HG02763 (cell line): ENCODE measurements at regions not wholly inside any gene's neighbourhood (a gene's known extent, or its start where the extent isn't known, plus 50 kb on each side); places are given as distances from the start of the nearest gene placed in this dataset.
"Not testable (repeated sequence)": the region's sequence is repeated elsewhere in the genome, so short reads cannot be mapped to it uniquely, and the experiment has no call there.

Experiments
- ATAC-seq: cut with Tn5 transposase; IDR thresholded peaks from one replicate; pipeline ENCODE4 v1.9.1; 2021; ENCODE audit warnings: mild to moderate bottlenecking, moderate library complexity; ENCODE audit not compliant: unreplicated experiment

DNA sequence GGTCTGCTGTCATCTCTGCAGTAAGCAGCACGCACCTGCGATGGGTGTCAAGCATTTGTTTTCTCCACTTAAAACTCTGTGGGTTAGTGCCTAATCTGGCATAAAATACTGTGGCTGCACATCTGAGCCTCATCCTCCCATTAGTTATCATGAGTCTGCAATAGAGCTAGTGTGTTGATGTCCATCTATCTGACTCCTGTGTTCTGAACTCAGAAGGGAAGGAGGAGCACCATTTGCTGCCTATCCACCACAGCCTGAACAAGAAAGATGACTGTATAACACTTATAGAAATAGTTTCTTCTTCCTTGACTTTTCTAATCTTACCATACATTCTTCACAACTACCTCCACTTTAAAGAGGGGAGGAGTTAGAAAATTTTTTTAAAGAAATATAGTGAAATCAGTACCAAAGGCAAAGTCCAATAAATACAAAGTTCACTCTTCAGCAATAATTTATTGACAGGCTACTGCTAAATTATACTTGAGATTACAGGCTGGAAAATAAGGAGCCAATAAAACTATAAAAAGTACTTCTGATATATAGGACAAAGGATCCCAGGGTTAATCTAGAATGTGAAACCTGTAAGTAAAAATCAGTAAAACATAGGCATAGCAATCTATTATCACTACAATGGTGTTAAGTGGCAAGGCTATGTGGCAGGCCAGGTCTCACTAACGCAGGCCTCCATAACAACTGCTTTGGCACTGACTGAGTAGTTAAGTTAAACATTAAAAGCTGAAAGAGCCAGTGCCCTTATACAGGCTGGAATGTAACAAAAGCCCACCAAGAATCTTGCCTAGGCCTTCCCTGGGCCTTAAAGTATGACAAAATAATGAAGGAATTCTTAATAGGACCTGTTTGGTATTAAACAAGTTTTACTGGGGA lies 70.2 kb downstream of the LGALS9C start:
- not testable (repeated sequence) for ATAC-seq

- not testable (repeated sequence) for ATAC-seq
Measured at GRCh38 chr17:18557086-18557485, 80.5 kb downstream of the LGALS9C start.

DNA sequence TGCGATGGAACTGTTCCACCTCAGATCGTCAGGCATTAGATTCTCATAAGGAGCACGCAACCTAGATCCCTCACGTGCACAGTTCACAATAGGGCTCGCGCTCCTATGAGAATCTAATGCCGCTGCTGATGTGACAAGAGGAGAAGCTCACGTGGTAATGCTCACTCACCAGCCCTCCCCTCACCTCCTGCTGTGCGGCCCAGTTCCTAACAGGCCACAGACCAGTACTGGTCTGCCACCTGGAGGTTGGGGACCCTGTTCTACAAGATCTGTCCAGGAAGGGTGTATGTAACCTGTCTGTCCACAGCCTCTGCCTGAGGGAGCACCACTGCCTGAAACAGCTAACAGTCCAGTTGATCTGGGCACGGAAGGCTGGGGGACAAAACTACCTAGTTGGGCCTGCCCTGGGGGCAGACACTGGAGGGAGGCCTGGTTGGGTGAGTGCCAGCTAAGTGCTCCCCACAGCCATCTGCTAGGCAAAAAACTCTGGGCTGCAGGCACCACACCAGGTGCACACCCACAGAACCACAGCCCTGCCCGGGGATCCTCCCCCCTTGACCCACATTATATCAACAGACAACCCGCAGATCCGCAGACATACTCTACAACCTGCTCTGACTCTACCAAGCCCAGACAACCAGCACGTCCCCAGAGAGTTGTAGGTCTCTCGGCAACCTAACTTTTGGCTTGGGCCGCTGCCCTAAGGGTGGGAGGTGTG lies 80.7 kb downstream of the TBC1D28 start:
- peak; percentile 73 for ATAC-seq

GRCh38 chr17:18564099-18564448 lies 80.1 kb downstream of the TBC1D28 start:
- ATAC-seq = peak; percentile 16

- not testable (repeated sequence) for ATAC-seq
Measured at GRCh38 chr17:18568108-18568995, 75.8 kb downstream of the TBC1D28 start.

DNA sequence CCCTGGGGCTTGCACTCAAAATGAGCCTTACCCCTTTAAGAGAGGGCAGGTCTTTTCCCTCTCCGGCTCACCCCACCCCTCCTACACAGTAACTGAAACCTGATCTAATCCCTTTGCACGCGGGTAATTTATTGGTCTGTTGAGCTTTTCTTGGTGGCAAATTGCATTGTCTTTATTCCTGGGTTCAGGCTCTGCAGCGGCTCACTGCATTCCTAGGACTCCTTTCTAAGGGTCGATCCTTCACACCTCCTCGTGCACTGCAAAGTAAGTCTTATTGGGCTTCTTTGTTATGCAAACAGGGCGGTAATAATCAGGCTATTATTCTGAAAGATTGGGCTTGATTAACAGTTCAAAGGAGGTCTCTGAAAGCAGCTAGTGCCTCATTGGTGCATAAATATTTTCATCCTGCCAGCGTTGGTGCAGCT lies 74.7 kb downstream of the TBC1D28 start:
- ATAC-seq = not testable (repeated sequence)

- not testable (repeated sequence) for ATAC-seq
Measured at GRCh38 chr17:18572536-18572935, 71.7 kb downstream of the TBC1D28 start.

DNA sequence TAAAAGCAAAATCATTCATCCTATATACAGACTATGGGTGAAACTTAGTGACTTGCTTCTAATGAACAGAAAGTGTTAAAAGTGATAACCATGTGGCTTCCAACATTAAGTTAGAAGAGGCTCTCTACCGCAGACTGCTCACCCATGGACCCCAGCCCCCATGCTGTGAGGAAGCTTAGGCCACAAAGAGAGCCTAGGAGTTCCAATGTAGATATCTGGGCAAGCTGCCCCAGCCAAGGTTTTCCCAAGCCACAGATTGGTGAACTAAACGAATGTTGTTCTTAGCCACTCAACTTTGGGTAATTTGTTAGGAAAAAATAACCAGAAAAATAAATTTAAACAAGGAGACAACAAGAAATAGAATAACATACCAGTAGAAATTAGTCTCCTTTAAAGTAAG lies 70.1 kb downstream of the TBC1D28 start:
- ATAC-seq = not testable (repeated sequence)
